GM21360 (cell line): ENCODE measurements at regions not wholly inside any gene's neighbourhood (a gene's known extent, or its start where the extent isn't known, plus 50 kb on each side); places are given as distances from the start of the nearest gene placed in this dataset.

Experiments
- ATAC-seq: cut with Tn5 transposase; IDR thresholded peaks from one replicate; pipeline ENCODE4 v1.9.1; 2021; ENCODE audit warnings: mild to moderate bottlenecking, moderate library complexity; ENCODE audit not compliant: unreplicated experiment

DNA sequence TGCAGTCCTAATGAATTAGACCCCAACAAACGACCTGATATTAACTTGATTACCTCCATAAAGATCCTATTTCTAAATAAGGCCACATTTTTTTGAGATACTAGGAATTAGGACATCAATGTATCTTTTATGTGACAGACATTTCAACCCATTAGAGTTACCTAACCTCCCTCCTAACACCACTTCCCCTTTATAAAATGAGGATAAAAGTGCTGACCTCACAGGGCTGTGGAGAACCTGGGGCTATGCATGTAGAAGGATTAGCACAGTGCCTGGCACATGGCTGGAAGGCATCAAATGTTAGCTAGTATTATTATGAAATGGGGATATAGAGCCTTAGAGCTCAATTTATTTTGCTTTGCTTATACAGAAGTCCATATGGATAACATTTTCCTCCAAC, 53.5 kb upstream of the LRRN1 start:
- no peak for ATAC-seq

DNA sequence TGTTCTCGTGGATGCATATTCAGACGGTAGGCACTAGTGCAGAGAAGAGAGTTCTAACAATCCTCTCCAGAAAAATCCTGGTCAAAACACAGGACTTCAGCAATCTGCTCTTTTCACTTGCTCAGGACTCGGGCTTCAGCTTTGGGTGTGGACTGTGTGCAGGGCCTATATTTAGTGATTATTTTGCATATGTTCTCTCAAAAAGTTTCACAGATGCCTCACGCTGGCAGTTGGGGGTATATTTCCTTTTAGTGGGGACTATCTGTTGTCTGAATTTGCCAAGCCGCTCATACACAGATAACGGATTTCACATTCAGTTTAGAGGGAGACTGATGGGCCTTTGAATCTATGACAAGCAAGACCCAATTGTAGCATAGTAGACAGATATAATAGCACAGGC, 54.4 kb upstream of the LRRN1 start:
- ATAC-seq: no peak

DNA sequence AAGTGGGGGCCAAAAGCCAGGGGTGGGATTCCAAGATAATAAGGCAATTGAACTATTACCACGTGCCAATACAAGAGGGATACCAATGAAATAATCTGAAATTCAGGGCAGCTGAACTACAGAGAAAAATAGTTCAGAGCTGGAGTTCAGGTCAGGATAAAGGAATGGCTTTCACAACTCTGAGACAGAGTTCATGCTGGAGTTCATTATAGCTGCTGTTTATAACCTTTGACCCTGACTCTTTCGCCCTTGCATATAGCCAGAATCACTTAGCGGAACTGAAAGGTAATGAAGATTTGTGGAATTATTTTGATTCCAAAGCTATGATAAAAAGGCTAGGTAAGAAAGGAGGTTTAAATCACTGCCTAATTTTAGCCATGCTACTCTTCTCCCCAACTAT, 55.5 kb upstream of the LRRN1 start:
- no peak for ATAC-seq

DNA sequence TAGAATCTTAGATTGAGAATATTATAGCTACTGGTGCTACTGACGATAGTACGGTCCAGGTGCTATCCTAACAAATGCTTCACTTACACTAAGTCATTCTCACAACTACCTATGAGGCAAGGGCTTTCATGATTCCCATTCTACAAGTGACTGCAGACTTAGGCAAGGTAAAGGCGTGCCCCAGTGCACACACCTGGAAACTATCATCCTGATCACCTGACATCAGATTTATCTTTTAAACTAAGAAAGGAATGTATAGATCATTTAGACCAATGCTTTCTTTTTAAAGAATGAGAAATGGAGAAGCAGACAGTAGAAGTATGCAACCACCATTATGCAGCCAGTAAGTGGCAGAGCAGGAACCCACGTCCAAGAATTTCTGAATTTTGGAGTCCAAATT, 59.2 kb upstream of the LRRN1 start:
- ATAC-seq: no peak

DNA sequence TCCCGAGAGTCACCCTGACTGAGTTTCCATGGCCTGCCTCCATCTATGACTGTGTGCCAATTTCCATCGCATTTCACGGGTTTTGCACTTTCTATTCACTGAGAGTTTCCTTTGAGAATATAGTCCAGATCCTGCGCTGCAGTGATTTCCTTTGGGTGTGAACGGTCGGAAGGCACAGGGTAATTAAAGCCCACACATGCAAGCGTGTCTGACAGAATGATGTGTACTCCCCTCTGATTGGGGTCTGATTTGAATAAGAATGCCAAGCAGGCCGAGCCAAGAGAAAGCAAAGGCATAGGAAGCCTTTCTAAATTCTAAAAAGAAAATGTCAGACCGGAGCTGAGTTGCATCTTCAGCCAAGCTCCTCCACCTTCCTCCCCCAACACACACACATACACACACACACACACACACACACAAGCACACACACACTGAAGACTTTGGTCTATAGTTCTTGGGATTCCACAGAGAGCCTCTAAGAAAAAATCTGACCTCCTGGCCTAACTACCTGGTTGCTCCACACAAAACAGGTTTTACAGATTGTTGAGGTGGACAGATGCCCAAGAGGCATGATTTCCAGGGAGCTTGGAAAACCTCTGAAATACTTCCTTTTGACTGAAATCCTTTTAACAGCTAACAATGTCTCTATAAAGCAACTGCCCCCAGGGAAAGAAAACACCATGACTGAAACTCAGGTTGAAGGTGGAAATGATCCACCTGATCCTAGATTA, 59.7 kb upstream of the LRRN1 start:
- no peak for ATAC-seq

DNA sequence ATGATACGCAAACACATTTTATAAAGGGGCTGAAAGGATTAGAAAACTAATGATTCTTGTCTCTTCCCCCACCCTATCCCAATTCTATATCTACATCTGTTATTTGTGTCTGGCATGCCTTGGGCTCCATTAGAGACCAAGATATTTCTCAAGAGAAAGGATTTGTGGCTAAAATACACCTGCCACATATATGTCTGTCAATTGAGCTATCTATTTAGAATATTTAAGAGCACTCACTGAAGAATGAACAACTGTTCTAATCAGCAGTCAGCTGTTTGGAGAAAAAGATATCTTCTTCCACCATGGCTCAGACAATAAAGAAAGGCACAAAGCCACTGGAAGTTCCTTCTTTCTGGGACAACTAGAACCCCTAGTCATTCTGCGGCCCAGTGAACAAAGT, 61.7 kb upstream of the LRRN1 start:
- ATAC-seq: no peak

DNA sequence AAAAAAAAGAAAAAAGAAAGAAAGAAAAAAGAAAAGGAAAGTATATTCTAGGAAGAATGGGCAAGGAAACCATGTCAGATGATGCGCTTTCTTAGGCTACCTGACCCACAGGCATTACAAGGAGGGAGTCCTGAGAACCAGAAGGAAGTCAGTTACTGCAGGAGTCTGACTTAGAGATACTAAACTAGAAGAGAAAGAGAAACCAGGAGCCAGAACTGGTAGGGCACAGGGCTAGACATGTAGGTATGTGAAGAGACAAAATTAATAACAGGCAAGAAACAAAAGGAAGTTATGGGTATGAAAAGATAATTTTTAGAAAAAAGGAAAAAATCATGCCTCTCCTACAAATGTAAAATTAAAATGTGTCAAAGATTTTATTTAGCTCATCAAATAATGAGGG, 63.3 kb upstream of the LRRN1 start:
- no peak for ATAC-seq

DNA sequence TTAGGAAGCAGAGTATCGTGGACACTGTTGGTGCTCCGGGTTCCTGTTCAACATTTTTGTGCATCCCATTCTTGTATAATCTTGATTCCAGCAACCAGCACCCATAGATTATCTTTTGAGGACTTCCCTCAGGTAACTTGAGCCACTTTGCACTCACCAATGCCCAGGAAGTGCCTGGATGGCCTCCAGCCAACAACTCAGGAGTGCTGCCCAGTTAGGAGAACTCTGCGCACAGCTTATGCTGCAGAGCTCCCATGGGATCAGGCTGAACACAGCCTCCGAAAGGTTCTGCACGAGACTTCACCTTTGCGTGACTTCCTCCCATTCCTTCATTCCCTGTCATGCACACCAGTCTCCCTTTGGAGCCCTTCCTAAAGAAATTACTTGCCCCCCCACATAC, 64.3 kb upstream of the LRRN1 start:
- ATAC-seq: no peak

DNA sequence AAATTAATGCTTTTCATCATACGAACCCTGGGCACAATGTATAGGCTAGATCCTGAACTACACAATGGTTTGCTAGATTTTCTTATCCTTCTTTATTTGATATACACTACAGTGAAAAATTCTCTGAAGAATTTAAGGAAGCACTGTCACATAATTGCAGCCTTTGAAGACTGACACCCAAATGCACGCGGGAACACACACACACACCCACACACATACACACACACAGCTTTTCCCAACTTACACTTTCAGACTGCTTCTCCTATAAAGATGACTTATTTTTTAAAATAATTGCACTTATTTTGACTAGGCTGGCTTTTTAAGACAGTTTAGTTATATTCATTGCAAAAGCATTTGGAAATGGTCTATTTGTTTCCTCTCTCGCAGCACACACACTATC, 70.0 kb upstream of the LRRN1 start:
- no peak for ATAC-seq

DNA sequence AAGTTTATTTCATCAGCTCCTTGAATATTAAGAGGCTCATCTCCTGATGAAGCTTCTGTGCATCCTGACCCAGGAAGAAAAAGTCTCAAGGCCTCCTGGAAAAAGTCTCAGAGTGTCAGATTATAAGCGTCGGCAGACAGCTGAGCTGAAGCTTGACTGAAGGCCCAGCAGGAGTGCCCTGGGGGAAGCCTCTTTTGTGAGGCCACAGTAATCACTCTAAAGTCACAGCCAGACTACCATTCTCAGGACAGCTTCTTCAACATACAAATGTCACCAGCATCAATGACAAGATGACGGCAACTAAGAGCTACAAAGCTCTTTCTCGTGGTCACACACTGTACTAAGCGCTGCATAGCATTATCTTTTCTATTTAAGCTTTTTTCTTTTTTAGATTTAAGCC, 72.7 kb upstream of the LRRN1 start:
- no peak for ATAC-seq

DNA sequence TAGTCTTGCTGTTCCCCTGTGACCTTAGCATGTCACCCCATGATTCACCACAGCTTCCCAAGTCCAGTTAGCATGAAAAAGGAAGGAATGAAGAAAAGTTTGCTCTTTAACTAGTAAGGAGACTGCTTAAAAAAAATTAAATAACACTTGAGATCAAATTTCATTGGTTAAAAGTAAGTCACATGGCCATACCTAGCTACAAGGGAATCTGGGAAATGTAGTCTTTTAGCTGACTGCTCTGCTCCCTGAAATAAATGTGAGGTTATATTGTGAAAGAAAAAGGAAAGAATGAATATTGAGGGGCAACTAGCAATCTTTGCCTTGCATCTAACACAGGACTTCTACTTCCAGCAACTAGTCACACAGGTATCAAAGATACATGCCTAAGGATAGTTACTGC, 84.7 kb upstream of the LRRN1 start:
- no peak for ATAC-seq

DNA sequence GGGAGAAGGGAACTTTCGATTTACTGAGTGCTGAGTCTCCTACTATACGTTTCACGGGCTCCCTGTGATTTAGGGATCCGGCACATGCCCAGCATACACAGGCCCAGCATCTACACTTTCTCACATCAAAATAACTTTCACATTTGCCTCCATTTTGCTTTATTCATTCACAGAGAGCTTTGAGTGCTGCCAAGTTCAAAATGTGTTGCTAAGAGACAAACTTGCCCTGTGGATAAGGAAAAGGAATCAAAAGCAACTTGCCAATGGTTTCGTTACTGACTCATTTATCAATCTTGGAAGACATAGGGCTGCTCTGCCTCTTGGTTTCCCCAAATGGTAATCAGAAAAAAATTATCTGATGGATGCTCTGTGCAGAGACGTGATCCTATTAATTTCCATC, 86.3 kb upstream of the LRRN1 start:
- no peak for ATAC-seq

DNA sequence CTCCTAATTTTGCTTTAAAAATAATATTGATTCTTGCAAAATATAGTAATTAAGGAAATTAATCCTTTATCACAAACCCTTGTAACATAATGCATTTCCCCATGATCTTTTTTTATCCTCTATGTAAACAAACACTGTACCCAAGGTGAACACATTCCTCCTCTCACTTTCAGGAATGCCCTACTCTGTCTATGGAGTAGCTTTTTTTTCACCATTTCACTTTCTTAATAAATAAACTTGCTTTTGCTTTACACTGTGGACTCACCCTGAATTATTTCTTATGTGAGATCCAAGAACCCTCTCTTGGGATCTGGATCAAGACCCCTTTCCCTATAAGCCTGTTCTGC, 90.5 kb upstream of the LRRN1 start:
- ATAC-seq: no peak

DNA sequence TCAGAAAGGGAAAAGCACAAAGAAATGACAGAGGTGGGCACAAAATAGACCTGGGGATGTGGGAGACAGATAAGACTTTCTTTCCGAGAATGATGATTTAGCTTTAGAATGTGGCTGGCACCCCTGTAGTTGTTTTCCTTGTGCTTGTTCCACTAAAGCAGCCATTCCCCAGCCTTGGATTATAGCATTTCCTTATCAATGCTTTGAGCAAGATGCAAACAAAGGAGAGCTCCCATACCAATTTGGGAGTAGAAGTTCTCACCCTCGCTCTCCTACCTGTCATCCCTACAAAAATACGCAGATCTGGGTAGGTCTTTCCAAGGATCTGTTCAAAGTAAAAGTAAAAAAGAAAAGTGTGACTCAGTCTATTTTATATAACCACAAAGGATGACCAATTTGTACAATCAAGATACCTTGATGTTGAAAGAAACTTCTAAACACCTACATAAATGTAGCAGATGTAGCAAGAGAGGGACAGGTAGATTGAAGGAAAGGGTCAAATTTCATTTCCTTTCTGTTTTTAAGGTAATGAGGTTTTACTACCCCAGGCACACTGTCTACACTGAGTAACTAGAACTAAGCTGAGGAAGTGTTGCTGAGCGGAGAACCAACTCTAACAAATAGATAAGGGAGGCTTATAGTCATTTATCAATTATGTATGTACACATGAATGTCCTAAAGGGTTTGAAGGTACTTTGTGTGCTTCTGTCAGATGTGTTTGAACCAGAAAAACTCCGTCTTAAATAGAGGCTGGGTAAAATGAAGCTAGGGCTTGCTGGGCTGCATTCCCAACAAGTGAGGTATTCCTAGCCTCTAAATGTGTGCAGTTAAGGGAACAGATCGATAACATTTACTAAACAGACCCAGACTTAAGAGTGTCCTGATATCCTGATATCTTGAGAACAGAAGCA, 91.1 kb upstream of the LRRN1 start:
- no peak for ATAC-seq

DNA sequence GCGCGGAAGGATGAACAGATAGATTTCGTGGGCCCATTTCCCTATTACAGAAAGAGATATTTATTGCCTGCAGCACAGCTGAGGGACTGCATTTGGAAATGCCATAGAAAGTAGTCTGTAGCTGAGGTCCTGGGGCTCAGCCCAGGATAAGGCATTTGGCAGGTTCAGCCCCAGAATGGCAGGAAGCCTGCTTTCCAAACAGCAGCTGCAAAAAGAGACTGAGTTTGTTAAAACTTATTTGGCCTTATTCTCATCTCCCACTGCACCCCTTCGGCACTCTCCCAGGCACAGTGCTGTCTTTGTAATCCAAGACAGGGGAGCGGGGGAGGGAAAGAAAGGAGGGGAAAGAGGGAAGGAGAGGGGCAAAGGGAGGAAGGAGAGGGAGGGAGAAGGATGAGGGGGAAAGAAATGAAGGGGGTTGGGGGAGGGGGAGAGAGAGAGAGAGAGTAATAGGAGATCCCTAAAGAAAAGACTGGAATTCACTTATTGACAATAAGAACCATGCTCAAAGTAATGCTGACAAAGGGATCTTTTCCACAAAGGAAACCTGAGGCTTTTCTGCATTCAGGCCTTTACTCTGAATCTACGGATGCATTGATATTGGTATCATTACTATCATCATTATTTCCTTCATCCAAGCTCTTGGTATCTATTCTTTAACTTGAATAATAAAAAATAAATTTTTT, 94.0 kb upstream of the LRRN1 start:
- ATAC-seq: no peak

DNA sequence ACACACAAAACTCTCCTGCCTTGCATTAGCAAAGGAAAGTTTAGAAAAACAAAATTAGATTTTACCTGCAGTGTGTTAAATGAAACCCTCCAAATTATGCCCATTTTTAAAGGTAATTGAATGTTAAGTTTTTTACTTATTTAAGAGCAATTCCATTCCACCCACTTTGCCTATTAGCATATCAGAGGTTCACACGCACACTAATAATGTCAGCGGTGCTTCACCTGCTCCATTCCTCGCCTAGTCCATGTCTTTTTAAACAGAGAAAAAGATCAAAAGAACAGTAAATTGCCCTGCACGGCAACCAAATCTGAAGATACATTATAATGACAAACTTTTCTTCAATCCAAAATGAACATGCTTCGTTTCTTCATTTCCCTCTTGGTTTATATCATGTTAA, 97.3 kb upstream of the LRRN1 start:
- ATAC-seq: no peak

DNA sequence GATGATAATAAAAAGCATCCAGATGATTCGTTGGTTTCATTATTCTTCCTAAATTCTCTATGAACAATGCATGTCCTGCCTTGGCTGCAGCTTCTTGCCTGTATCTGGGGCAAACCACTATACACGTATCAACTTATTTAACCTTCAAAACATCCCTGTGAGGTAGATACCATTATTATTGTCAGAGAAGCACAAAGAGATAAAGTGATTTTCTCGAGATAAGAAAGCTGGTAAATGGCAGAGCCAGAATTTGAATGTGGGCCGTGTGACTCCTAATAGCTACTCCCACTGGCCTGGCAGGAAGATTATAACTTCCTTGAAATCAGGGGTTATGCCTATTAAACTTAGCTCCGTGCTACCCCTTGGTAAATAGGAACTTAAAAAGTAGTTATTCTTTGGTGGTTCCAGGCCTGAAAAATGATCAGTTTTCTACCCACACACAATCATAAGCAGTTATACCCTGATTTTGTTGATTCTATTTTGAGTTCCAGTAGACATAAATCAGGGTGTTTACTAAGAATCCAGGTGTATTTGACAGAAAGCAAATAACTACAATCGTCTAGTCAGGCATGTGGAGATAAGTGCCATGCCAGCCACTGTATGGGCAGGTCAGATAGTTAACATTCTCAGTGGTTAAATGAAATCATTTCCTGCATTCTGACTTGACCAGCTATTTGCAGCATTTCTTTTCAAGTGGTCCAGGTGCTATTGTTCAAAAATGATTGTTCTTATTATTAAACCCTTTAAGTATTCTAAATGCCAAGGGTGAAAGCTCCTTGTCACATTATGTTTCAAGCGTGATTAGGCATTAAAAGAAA, 99.2 kb upstream of the LRRN1 start:
- ATAC-seq: no peak

DNA sequence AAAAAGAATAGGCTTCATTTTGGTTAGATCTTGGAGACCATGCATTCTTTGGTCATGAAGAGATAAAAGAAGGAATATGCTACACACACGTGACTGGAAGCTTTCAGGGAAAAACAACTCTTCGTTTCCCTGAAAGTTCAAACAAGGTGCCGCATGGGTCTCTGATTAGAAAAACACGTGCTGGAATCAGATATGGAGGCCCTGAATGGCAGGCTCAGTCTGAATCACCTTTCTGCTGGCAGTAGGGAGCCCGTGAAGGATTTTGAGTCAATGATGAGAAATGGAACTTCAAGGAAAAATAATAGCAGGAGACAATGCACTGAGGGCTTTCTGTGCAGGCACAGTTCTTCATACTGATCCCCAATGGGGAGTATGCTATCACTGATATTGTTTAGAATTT, 99.8 kb upstream of the LRRN1 start:
- ATAC-seq: no peak

DNA sequence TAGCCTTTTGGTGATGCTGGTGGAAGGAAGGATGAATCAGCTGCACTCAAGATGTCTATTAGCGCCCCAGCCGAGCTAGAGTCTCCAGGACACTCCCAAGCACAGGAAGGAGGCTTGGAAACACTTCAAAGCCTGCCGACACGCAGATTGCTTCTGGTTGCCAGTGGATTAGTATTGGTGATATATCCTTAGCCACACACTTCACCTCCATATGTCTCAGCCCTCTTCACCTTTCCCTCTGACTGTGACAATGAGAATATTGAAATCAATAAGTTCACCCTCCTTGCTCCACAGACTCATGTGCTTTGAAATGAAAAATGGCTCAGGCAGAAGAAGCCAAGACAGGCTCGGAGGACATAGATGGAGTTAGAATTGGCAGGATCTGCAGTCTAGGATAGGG, 102.9 kb upstream of the LRRN1 start:
- ATAC-seq: no peak

DNA sequence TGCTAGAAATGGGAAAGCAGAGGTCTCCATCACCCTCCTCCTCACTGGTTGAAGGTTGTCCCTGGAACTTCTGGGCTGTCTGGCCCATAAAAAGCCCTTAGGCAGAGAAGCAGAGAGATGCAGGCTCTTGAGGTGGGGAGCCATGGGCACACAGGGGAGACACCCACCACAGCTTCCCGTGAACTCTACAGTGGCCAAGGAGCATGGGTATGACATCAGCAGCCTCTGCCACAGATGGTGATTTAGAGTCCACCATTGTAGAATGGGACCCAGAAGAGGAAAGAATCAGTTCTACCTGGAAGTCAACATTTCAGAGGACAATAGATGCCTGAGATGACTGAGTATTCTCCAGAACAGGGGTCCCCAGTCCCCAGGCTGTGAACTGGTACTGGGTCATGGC, 105.6 kb upstream of the LRRN1 start:
- ATAC-seq: no peak
